Stimulated activated naive CD8-positive, alpha-beta T cell treated with anti-CD3 and anti-CD28 coated beads, Interleukin-15, Interleukin-2, amounts not matched to agents 100 ng/mL and 50 ng/mL, for 24 hours (primary cell): ENCODE measurements at regions not wholly inside any gene's neighbourhood (a gene's known extent, or its start where the extent isn't known, plus 50 kb on each side); places are given as distances from the start of the nearest gene placed in this dataset.

Source experiments
- H3K27ac Mint-ChIP-seq: one replicate; pipeline ENCODE4 v1.8.0; 2021; ENCODE audit warnings: mild to moderate bottlenecking, mixed read lengths
- H3K27me3 Mint-ChIP-seq: one replicate; pipeline ENCODE4 v1.8.0; 2021; ENCODE audit warnings: mixed read lengths
- H3K36me3 Mint-ChIP-seq: one replicate; pipeline ENCODE4 v1.8.0; 2021; ENCODE audit warnings: low read depth, mixed read lengths
- H3K4me1 Mint-ChIP-seq: one replicate; pipeline ENCODE4 v1.8.0; 2021; ENCODE audit warnings: low read depth, mixed read lengths
- H3K4me3 Mint-ChIP-seq: one replicate; pipeline ENCODE4 v1.8.0; 2021; ENCODE audit warnings: mild to moderate bottlenecking, mixed read lengths
- H3K9me3 Mint-ChIP-seq: one replicate; pipeline ENCODE4 v1.8.0; 2021; ENCODE audit warnings: mixed read lengths

DNA sequence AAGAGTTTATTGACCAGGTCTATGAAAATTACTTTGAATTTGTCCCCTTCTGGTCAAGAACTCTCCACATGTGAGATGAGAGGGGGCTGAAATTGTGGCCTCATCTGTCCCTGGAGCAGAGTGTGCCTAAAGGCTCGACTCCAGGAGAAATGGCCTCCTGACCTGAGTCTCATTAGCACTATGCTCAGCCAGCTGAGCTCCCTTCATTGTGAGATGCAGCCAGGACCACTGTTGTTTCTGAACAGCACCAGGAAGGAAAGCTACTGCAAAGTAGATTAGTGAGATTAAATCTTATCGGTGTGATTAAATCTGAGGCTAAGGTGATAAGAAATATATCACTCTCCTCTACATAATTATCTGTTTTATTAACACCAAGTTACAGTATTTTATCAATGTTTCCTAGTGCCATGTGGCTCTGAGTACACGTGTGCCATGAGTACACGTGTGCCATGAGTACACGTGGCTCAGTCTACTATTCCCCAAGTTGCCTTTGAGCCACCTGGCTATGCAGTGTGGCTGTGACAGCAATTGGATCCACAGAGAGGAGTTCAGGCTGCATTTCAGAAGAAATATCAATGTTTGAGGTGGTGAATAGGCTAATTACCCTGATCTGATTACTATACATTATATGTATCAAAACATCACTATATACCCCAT, 126.9 kb downstream of the IPMK start:
- Mint-ChIP-seq H3K27me3 (peaks cover 13% of the 10 kb centered on the region), H3K27ac (no peak overlapping the region), H3K9me3 (peaks cover 5% of the 10 kb centered on the region), H3K36me3 (no peaks in the 10 kb centered on the region), H3K4me3 (no peak overlapping the region), H3K4me1 (peaks cover 13% of the 10 kb centered on the region)

DNA sequence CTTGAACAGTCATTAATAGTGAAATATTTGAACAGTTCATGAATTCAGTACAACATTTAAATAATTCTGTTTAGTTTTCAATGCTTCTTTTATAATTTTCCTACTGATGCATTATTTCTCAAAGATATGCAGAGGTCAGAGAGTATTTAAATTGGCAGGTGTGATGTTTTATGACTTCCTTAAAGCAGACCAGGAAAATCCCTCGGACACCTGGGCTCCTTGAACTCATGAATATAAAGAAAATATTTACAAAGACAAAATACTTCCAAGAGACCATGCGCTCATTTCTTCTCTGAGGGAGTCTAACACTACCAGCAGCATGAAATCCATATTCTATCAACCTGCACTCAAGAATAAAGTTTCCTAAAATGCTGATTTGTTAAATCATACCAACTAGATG, 127.6 kb downstream of the IPMK start:
- Mint-ChIP-seq H3K4me1 (peaks cover 13% of the 10 kb centered on the region), H3K27ac (no peak overlapping the region), H3K4me3 (no peak overlapping the region), H3K9me3 (peaks cover 5% of the 10 kb centered on the region), H3K27me3 (peaks cover 10% of the 10 kb centered on the region), H3K36me3 (no peaks in the 10 kb centered on the region)

DNA sequence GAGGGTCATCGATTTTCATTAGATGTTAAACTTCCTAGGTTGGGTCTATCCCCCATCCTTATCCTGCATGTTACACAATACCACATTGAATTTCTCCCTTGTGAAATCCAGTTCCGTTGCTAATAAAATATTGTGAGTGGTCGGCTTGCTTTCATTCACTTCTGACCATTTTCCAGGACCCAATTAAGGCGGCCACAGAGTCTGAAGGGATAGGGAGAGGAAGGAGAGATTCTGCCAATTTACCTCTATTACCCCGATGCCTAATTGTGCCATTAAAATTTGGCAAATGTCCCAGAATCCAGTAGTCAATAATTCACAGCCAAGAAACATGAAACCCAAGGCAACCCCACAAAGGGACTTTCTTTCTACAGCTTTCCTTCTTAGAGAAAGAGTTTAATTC, 129.9 kb downstream of the IPMK start:
- Mint-ChIP-seq H3K36me3 (no peaks in the 10 kb centered on the region), H3K4me1 (no peaks in the 10 kb centered on the region), H3K27me3 (peaks cover 10% of the 10 kb centered on the region), H3K27ac (no peak overlapping the region), H3K4me3 (no peak overlapping the region), H3K9me3 (peaks cover 5% of the 10 kb centered on the region)

DNA sequence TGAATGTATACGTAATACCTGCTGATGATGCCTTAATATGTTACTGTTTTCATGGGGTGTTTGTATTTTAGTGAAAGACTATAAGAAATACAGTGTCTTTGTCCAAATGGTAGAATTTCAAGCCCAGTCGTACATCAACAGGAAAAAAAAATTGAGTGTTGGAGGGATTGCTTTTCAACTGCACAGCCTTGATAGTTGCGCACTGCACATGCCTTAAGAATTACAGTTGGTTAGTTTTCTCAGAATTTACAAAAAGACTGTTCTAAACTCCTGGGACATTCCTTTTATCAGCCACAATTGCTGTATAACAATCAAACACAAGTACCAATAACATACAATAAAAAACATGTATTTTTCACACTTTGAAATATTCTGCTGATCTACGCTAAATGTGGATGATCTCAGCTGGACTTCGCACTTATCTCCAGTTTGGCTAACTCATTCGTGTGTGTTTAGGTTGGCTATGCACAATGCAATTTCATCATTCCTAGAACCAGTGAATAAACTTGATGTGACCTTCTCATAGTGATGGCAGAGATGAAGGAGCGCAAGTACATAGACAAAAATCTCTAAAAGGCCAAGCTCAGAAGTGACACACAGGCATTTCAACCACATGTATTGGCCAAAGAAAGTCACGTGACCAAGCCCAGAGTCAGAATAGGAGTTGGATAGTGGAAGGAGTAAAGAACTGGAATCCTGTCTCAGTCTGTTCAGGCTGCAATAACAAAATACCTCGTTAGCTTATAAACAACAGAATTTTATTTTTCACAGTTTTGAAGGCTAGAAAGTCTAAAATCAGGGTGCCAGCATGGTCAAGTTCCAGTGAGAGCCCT, 152.3 kb downstream of the IPMK start:
- Mint-ChIP-seq H3K4me3 (no peak overlapping the region), H3K27me3 (peaks cover 8% of the 10 kb centered on the region), H3K4me1 (no peaks in the 10 kb centered on the region), H3K27ac (no peak overlapping the region), H3K36me3 (no peaks in the 10 kb centered on the region), H3K9me3 (no peaks in the 10 kb centered on the region)

DNA sequence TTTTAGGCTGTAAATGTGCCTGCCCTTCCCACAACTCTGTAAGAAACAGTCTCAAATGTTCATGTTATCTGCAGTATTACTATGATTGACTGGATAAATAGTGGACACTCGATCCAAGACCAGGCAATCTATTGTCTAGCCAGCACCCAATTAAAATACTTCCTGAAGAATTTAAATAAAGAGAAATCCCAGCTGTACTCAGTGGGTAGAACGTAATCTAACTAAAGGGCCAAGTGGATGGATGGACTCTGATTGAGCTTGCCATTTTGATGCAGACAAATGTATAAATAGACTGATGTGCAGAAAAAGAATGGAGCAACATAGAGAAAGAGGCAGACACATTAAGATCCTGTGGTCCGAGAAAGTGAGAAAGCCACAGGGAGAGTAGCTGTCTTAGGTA, 158.0 kb downstream of the IPMK start:
- Mint-ChIP-seq H3K9me3 (no peaks in the 10 kb centered on the region), H3K36me3 (no peaks in the 10 kb centered on the region), H3K4me1 (no peaks in the 10 kb centered on the region), H3K4me3 (no peak overlapping the region), H3K27ac (no peak overlapping the region), H3K27me3 (peaks cover 8% of the 10 kb centered on the region)

DNA sequence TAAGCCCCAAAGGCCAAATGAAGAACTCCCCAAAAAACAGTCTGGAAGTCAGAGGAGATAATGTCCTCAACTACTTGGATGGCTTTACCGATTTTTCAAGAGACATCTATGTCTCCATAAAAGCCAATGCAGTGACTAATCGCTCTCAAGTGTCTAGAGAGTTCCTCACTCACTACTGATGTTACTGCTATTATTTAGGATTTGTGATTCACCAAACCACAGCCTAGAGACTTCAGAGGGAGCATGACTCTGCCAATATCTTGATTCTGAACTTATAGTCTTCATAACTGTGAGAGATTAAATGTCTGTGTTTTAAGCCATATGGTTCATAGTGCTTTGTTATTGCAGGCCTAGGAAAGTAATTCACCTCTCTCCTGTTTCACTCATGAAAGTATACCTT, 160.2 kb downstream of the IPMK start:
- Mint-ChIP-seq H3K36me3 (no peaks in the 10 kb centered on the region), H3K4me1 (no peaks in the 10 kb centered on the region), H3K27ac (no peak overlapping the region), H3K9me3 (no peaks in the 10 kb centered on the region), H3K27me3 (peaks cover 4% of the 10 kb centered on the region), H3K4me3 (no peak overlapping the region)

DNA sequence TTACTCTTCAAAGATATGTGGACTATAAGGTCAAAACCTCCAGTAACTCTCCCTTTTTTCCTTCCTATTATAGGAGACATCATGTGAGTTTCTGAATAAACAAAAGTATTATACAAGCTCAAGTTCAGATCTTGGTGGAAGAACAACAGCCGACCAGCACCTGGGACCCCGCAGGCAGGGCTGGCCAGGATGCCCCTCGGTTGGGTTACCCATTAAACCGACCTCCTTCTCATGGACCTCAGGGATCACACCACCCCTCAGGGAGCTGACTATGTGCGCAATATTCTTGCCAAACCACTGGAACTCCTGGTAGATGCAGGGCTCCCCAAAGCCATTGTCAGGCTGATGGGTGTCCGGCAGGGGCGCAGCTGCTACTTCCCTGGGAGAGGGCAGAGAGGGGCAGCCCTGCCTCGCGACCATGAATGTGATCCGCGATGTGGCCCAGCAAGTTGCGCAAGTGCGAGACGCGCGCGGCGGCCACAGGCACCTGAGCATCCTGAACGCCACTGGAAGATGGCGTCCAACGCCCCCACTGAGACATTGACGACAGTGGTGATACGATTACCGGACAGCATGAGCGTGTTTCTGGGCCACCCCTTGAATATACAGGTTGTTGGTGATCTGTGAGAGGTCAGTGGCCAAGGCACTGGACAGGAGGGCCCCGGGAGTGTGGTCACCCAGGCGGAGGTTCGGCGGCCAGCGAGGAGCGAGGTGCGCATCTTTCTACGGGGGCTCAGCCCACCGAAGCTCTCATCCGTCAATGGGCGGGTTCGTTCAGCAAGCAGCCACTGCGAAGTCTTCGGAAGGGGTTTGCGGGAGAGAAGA, 161.3 kb downstream of the IPMK start:
- Mint-ChIP-seq H3K4me1 (no peaks in the 10 kb centered on the region), H3K9me3 (no peaks in the 10 kb centered on the region), H3K4me3 (no peak overlapping the region), H3K27me3 (peaks cover 2% of the 10 kb centered on the region), H3K36me3 (no peaks in the 10 kb centered on the region), H3K27ac (no peak overlapping the region)

DNA sequence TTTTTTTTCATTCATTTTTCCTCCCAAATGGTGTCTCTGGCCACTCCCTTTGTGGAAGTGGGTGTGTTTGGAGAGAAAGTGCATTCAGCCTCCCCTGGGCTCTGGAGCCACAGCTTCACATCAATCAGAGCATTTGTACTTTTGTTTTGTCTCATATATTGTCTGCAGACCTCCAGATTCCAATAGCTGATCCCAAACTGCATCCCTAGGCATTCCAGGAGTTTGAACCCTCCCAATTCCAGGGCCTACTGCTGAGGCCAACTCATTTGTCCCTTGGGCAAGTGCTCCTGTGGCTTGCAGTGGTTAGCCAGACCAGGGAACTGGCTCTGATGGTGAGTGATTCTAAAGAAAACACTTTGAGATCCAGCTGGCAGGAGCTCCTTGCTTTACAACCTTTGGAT, 163.3 kb downstream of the IPMK start:
- Mint-ChIP-seq H3K4me3 (no peak overlapping the region), H3K27ac (no peak overlapping the region), H3K27me3 (no peaks in the 10 kb centered on the region), H3K9me3 (no peaks in the 10 kb centered on the region), H3K36me3 (no peaks in the 10 kb centered on the region), H3K4me1 (no peaks in the 10 kb centered on the region)

DNA sequence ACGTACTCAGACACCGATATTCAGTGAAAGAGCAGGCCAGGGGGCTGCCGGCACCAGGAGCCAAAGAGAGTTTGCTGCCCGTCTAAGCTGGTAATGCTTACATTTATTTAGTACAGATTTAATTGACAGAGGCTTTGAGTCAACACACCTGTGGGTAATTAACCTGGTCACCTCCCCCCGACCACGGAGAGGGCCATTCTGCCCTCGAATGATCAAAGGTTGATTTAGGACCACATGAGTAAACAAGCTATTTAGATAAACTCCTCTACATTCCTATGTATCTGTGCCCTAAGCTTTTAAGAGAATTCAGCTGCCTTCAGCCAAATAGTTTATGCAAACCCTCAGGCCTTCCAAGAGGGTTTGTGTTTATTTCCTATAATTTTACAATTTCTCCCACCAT, 164.8 kb downstream of the IPMK start:
- Mint-ChIP-seq H3K36me3 (no peaks in the 10 kb centered on the region), H3K27ac (no peak overlapping the region), H3K27me3 (no peaks in the 10 kb centered on the region), H3K4me1 (no peaks in the 10 kb centered on the region), H3K4me3 (no peak overlapping the region), H3K9me3 (no peaks in the 10 kb centered on the region)

DNA sequence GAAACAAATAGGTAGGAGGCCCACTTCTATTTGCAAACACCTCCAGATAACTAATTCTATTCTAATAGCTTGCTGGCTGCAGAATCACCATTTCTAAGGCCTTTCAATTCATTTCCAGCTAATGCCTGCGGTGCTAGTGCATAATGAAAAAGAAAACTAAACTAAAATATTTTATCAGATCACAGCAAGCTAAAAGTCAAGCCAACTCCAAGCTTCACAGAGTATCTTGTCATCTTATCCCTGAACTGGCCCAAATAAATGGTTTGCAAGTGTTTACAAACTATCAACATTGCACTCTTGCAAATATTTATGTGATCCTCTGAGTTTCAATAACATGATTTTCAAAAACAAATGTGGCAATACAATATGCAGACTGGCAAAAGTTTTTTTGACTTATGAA, 166.0 kb downstream of the IPMK start:
- Mint-ChIP-seq H3K36me3 (no peaks in the 10 kb centered on the region), H3K9me3 (no peaks in the 10 kb centered on the region), H3K27ac (no peak overlapping the region), H3K27me3 (no peaks in the 10 kb centered on the region), H3K4me1 (no peaks in the 10 kb centered on the region), H3K4me3 (no peak overlapping the region)

DNA sequence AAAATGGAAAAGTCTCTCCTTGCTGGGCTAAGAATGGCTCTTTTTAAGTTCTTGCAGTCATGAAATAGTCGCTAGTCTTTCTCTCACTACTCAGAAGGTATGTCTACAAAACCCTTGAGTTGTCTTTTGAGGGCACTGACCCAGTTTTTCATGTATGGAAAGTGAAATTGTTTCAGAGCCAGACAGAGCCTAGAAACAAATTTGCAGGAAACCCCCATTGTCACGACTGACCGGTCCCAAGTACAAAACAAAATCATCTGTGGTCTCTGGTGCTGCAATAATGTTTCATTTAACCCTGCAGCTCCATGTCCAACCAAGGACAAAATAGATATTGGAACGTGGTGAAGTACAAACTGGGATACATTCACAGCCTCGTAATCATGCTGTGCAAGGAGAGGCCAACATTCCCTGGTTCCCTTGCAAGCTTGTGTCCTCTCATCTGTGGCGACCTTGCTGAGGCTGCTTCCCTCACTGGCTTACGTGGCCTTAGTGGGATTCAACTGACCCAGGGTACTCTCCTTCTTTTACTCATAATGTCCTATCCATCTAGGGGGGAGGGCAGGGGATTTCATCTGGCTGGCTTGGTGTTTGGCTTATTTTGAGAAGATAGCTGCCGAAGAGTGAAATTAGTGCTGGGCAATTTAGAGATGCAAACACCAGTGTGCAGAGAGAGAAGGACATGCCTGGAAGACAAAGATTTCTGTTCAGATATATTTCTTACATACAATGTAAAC, 172.5 kb downstream of the IPMK start:
- H3K27ac Mint-ChIP-seq: no peak overlapping the region
- no peak overlapping the region for H3K4me3 Mint-ChIP-seq

DNA sequence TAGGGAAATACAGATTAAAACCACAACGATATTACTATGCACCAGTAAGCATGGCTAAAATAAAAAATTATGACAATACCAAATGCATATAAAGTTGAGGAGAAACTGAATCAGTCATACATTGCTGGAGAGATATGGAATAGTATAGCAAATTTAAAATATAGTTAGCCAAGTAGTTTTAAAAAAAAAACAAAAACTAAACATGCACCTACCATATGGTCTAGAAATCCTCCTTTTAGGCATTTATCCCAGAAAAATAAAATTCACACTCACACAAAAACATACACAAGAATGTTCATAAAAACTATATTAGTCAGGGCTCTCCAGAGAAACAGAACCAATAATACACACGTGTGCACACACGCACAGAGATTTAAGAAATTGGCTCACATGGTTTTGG, 175.8 kb downstream of the IPMK start:
- Mint-ChIP-seq H3K9me3 (no peaks in the 10 kb centered on the region), H3K27me3 (peaks cover 14% of the 10 kb centered on the region), H3K4me1 (no peaks in the 10 kb centered on the region)

More for the DNA sequence above, 172.5 kb downstream of the IPMK start:
- Mint-ChIP-seq H3K9me3 (no peaks in the 10 kb centered on the region), H3K36me3 (no peaks in the 10 kb centered on the region), H3K4me1 (no peaks in the 10 kb centered on the region), H3K27me3 (peaks cover 9% of the 10 kb centered on the region)

DNA sequence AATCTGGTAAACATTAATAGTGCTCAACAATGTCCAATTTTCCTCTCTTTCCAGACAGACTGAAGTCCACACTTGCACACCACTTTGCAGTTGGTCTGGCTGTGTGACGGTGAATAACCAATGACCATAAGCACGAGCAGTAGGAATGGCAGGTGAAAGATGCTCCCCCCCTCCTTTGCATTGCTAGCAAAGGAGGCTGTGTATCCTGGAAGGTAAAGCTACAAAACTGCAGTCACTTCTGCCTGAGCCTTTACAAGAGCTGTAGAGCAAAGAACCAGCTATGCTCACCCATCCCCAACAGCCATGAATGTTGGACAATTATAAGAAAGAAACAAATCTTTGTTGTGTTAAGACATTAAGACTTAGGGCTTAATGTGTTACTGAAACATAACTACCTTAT, 178.0 kb downstream of the IPMK start:
- H3K36me3 Mint-ChIP-seq: no peaks in the 10 kb centered on the region
- peaks cover 14% of the 10 kb centered on the region for H3K27me3 Mint-ChIP-seq
- no peak overlapping the region for H3K4me3 Mint-ChIP-seq
- H3K9me3 Mint-ChIP-seq: no peaks in the 10 kb centered on the region
- no peak overlapping the region for H3K27ac Mint-ChIP-seq
- no peaks in the 10 kb centered on the region for H3K4me1 Mint-ChIP-seq

More for the DNA sequence above, 175.8 kb downstream of the IPMK start:
- H3K4me3 Mint-ChIP-seq: no peak overlapping the region
- no peak overlapping the region for H3K27ac Mint-ChIP-seq
- no peaks in the 10 kb centered on the region for H3K36me3 Mint-ChIP-seq

DNA sequence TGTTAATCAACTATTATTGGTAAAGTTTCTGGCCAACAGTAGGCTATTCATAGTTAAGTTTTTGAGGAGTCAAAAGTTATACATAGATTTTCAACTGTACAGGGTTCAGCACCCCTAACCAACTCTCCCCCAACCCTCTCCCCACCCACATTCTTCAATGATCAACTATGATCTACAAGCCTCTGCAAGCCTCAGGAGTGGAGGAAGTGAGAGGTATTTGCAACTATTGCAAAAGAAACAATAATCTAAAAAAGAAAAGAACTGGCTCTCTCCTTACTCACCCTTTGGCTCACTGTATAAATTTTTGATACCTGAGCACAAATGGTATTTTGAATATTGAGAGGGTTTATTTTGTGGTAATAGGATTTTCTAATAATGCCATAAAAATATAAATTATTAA, 179.8 kb downstream of the IPMK start:
- Mint-ChIP-seq H3K36me3 (no peaks in the 10 kb centered on the region), H3K4me1 (no peaks in the 10 kb centered on the region), H3K9me3 (no peaks in the 10 kb centered on the region), H3K27me3 (peaks cover 14% of the 10 kb centered on the region), H3K4me3 (no peak overlapping the region), H3K27ac (no peak overlapping the region)
